GM12874 (cell line): ENCODE measurements at regions not wholly inside any gene's neighbourhood (a gene's known extent, or its start where the extent isn't known, plus 50 kb on each side); places are given as distances from the start of the nearest gene placed in this dataset.

Source experiments
- CTCF ChIP-seq: IDR thresholded peaks from 2 replicates; pipeline ENCODE4 v1.5.1; 2011; ENCODE audit warnings: low read depth, mild to moderate bottlenecking, control low read depth, low read length, moderate library complexity; ENCODE audit not compliant: insufficient read depth

DNA sequence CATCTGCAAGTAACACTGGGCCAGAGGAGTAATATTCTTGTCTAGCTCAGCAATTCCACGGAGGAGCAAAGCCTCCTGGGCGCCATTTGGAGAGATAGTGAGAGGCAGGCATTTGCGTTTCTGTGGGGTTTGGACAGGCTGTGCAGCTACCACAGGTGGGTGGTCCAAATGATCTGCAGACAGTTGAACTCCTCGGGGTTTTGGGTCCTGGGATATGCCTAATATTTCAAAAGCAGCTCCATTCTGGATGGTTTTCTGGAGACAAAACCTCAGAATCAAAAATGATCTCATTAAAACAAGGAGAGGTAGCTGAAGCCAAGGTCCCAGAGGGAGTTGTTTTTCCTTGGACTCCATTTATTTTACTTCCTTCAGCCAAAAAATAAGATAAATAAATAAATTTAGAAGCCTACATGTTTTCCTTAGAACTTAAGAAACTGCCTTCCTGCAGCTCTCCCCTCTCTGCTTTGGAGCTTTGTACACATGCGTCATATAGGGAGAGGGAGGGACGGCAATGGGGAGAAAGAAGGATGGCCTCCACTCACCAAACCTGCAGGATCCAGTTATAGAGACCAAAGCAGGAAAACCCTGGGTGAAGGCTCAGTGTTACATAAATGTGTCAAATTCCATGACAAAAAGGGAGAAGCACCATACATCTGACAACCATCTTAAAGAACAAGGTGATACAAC is 227.3 kb upstream of the DAAM1 start:
- TF ChIP-seq CTCF = no peak

GRCh38 chr14:58963873-58964597 is 224.4 kb upstream of the DAAM1 start:
- TF ChIP-seq CTCF = no peak

DNA sequence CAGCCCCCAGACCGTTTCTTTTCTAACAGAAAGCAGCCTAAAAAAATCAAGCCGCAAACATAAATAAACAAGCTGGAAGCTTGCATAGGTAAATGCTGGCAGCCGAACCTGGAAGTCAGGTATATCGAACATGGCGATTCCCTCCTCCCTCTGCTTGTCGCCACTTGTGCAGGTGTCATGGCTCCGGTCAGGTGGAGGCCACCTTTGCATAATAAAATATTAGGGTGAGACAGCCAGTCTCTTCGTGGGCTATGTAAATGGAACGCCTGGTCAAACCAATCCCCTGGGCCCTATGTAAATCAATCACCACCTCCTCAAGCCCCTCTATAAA is 223.9 kb upstream of the DAAM1 start:
- no peak for TF ChIP-seq CTCF

GRCh38 chr14:58965601-58966000 is 222.9 kb upstream of the DAAM1 start:
- no peak for TF ChIP-seq CTCF

- no peak for TF ChIP-seq CTCF
Measured at GRCh38 chr14:58966997-58967396, 221.5 kb upstream of the DAAM1 start.

GRCh38 chr14:58969951-58970751 is 218.3 kb upstream of the DAAM1 start:
- TF ChIP-seq CTCF = no peak

- no peak for TF ChIP-seq CTCF
Measured at GRCh38 chr14:58972233-58973017, 216.0 kb upstream of the DAAM1 start.
